HCT116 (cell line): ENCODE measurements at regions not wholly inside any gene's neighbourhood (a gene's known extent, or its start where the extent isn't known, plus 50 kb on each side); places are given as distances from the start of the nearest gene placed in this dataset.

Experiments
- ATAC-seq: fragments of 200-7000 bp; cut with Tn5 transposase; 2 replicates; pipeline ENCODE4 v1.9.1; 2020; ENCODE audit warnings: mild to moderate bottlenecking, moderate library complexity
- BruUV-seq: library from RNA; stranded (reverse); fragments of 400-500 nt; replicated peaks from 2 replicates; lab custom pipeline; 2021; lab: Mats Ljungman, UMichigan
- CTCF ChIA-PET: fragments of 300-600 bp; sonication (Branson Sonifier 250); formaldehyde crosslinking; loops from one replicate; lab custom pipeline; 2021; ENCODE audit warnings: antibody characterized with exemption; lab: Charles Lee
- POLR2A ChIA-PET: fragments of 300-600, 350-600 bp; sonication (Branson Sonifier 250); formaldehyde crosslinking; loops from one replicate; lab custom pipeline; 2021; ENCODE audit warnings: antibody characterized with exemption; lab: Charles Lee
- RAD21 ChIA-PET, 2 experiments: fragments of 300-600 bp; sonication (Branson Sonifier 250); formaldehyde crosslinking; loops; one replicate each; lab custom pipeline; 2023; ENCODE audit warnings: low total read pairs in 2 of 2; ENCODE audit not compliant: uncharacterized antibody in 2 of 2, unreplicated experiment in 2 of 2, low non-redundant PET in 1 of 2; lab: Charles Lee
- DNase-seq: peaks from one replicate; pipeline ENCODE4 v3.0.0-alpha.2; 2010; ENCODE audit warnings: low read depth, low spot score
- H2AFZ ChIP-seq: fragments of 200-600 bp; shearing (Covaris generic), sonication (generic); 2 replicates; pipeline ENCODE4 v1.6.1; 2017; ENCODE audit warnings: low read depth, mixed run types, mixed read lengths, antibody characterized with exemption, low read length; ENCODE audit not compliant: poor library complexity, severe bottlenecking
- H3K27ac ChIP-seq: 2 replicates; pipeline ENCODE4 v1.5.1; 2012; ENCODE audit warnings: low read depth, low read length
- H3K27me3 ChIP-seq: fragments of 200-600 bp; sonication (generic); 2 replicates; pipeline ENCODE4 v1.6.1; 2016; ENCODE audit warnings: mixed run types, low read length, mixed read lengths; ENCODE audit not compliant: insufficient read depth
- H3K36me3 ChIP-seq, 2 experiments: fragments of 200-500 bp in 1 of 2; fragments of 200-600 bp in 1 of 2; sonication (Bioruptor generic) in 1 of 2; sonication (generic) in 1 of 2; 2 replicates each; pipeline versions ENCODE4 v1.5.1 to v1.6.1; 2014 to 2016; ENCODE audit warnings: low read length in 2 of 2, inconsistent platforms in 1 of 2, mixed read lengths in 1 of 2, mixed run types in 1 of 2; ENCODE audit not compliant: insufficient read depth in 2 of 2, control insufficient read depth in 1 of 2
- H3K4me1 ChIP-seq, 2 experiments: fragments of 200-600 bp in 1 of 2; sonication (generic) in 1 of 2; 2 replicates each; pipeline versions ENCODE4 v1.5.1 to v1.6.1; 2012 to 2017; ENCODE audit warnings: low read length in 2 of 2, inconsistent platforms in 1 of 2, mild to moderate bottlenecking in 1 of 2, mixed read lengths in 1 of 2, mixed run types in 1 of 2, moderate library complexity in 1 of 2; ENCODE audit not compliant: insufficient read depth in 2 of 2, control insufficient read depth in 1 of 2
- H3K4me2 ChIP-seq: fragments of 200-600 bp; sonication (generic); 2 replicates; pipeline ENCODE4 v1.6.1; 2017; ENCODE audit warnings: mixed run types, low read length, mixed read lengths
- H3K4me3 ChIP-seq, 2 experiments: fragments of 200-600 bp in 1 of 2; sonication (generic) in 1 of 2; replicated peaks in 1 of 2; 2 replicates each; pipeline ENCODE4 v1.5.1; 2011 to 2016; ENCODE audit warnings: low read length in 2 of 2, control low read depth in 1 of 2, low read depth in 1 of 2, mild to moderate bottlenecking in 1 of 2, mixed read lengths in 1 of 2, mixed run types in 1 of 2
- H3K79me2 ChIP-seq: fragments of 200-600 bp; sonication (generic); 2 replicates; pipeline ENCODE4 v1.6.1; 2017; ENCODE audit warnings: mild to moderate bottlenecking, mixed run types, low read length, moderate library complexity, mixed read lengths; ENCODE audit not compliant: insufficient read depth
- H3K9ac ChIP-seq: fragments of 200-600 bp; sonication (generic); 2 replicates; pipeline ENCODE4 v1.6.1; 2016; ENCODE audit warnings: low read length, mixed read lengths
- H3K9me2 ChIP-seq: fragments of 200-600 bp; sonication (generic), shearing (Covaris generic); 2 replicates; pipeline ENCODE4 v1.6.1; 2017; ENCODE audit warnings: mixed run types, mild to moderate bottlenecking, moderate library complexity; ENCODE audit not compliant: insufficient read depth
- H3K9me3 ChIP-seq, 2 experiments: fragments of 200-500 bp in 1 of 2; fragments of 200-600 bp in 1 of 2; sonication (Bioruptor generic) in 1 of 2; sonication (generic) in 1 of 2; 2 replicates each; pipeline ENCODE4 v1.6.1; 2014 to 2017; ENCODE audit warnings: low read length in 2 of 2, mixed read lengths in 2 of 2, inconsistent platforms in 1 of 2, low read depth in 1 of 2, mild to moderate bottlenecking in 1 of 2, mixed run types in 1 of 2, moderate library complexity in 1 of 2; ENCODE audit not compliant: control insufficient read depth in 1 of 2, insufficient read depth in 1 of 2
- H4K20me1 ChIP-seq: fragments of 200-600 bp; sonication (generic), shearing (Covaris generic); 2 replicates; pipeline ENCODE4 v1.6.1; 2017; ENCODE audit warnings: mixed run types, mild to moderate bottlenecking, moderate library complexity; ENCODE audit not compliant: insufficient read depth
- CEBPB ChIP-seq: IDR thresholded peaks from 2 replicates; pipeline ENCODE4 v1.6.1; 2012; ENCODE audit warnings: low read depth
- EGR1 ChIP-seq: IDR thresholded peaks from 2 replicates; pipeline ENCODE4 v1.6.1; 2012; ENCODE audit warnings: low read depth
- EZH2 ChIP-seq: fragments of 200-600 bp; sonication (generic); IDR thresholded peaks from 2 replicates; pipeline ENCODE4 v1.6.1; 2017; ENCODE audit warnings: antibody characterized with exemption, mixed run types
- EZH2phosphoT487 ChIP-seq: fragments of 200-600 bp; IDR thresholded peaks from 2 replicates; pipeline ENCODE4 v1.6.1; 2018; ENCODE audit warnings: antibody characterized with exemption, borderline replicate concordance
- FOSL1 ChIP-seq: IDR thresholded peaks from 2 replicates; pipeline ENCODE4 v1.6.1; 2012; ENCODE audit warnings: low read depth
- POLR2A ChIP-seq: IDR thresholded peaks from 2 replicates; pipeline ENCODE4 v1.7.0; 2011; ENCODE audit warnings: borderline replicate concordance; ENCODE audit not compliant: insufficient read depth, insufficient read length; ENCODE audit errors: extremely low read depth
- TCF7L2 ChIP-seq: IDR thresholded peaks from 2 replicates; pipeline ENCODE4 v1.7.0; 2011; ENCODE audit warnings: borderline replicate concordance, inconsistent platforms; ENCODE audit not compliant: insufficient read depth, insufficient read length; ENCODE audit errors: extremely low read depth
- YY1 ChIP-seq: IDR thresholded peaks from 2 replicates; pipeline ENCODE4 v1.6.1; 2011; ENCODE audit warnings: low read length, low read depth, moderate library complexity, mild to moderate bottlenecking; ENCODE audit not compliant: insufficient replicate concordance; ENCODE audit errors: extremely low read depth
- ZFX ChIP-seq: fragments of 450-650 bp; IDR thresholded peaks from 2 replicates; pipeline ENCODE4 v1.6.1; 2017
- intact Hi-C: fragments of 100-400 bp; cut with micrococcal nuclease; formaldehyde crosslinking; loops from 2 replicates; pipeline ENCODE4 v1.10.0; 2022
- TF ChIP-seq, protein P1 (sequence below), 3 experiments: fragments of 200-600 bp in 1 of 3; sonication (generic) in 1 of 3; IDR thresholded peaks in 2 of 3; conservative IDR thresholded peaks in 1 of 3; 2 replicates each; pipeline ENCODE4 v1.5.1; 2012 to 2017; ENCODE audit warnings: low read depth in 2 of 3, low read length in 2 of 3, antibody characterized with exemption in 1 of 3, borderline replicate concordance in 1 of 3, control low read depth in 1 of 3, mild to moderate bottlenecking in 1 of 3, mixed read lengths in 1 of 3, mixed run types in 1 of 3, moderate library complexity in 1 of 3; ENCODE audit not compliant: insufficient read depth in 1 of 3
- TF ChIP-seq, protein P2 (sequence below): IDR thresholded peaks from 2 replicates; pipeline ENCODE4 v1.6.1; 2012
- TF ChIP-seq, protein P3 (sequence below): IDR thresholded peaks from 2 replicates; pipeline ENCODE4 v1.6.1; 2012; ENCODE audit warnings: low read depth
- TF ChIP-seq, protein P4 (sequence below): IDR thresholded peaks from 2 replicates; pipeline ENCODE4 v1.6.1; 2012

DNA sequence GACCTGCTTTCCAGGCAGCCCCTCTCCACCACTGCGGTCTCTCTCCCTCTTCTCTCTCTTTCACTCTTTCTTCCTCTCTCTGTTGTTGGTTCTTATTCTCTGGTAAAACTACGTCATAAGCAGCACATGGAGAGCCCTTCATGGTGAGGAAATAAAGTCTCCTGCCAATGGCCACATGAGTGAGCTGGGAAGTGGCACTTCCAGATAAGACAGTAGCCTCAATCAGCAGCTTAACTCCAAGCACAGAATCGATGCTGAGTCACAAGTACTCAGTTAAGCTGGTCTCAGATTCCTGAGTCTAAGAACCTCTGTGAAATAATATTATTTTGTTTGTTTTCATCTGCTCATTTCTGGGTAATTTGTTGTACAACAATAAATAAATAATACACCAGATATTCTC is 500.1 kb downstream of the GABRG2 start:
- Histone ChIP-seq H4K20me1 (no peaks in the 10 kb centered on the region), H3K27ac (no peak overlapping the region), H3K79me2 (no peaks in the 10 kb centered on the region), H3K27me3 (no peaks in the 10 kb centered on the region), H3K36me3 (no peaks in the 10 kb centered on the region), H3K9me3 (peaks cover 8 to 14% of the 10 kb centered on the region in 2 experiments; a peak in 2 of 4 replicates), H3K4me1 (no peaks in the 10 kb centered on the region), H3K4me2 (no peak overlapping the region), H3K9ac (no peak overlapping the region), H2AFZ (no peak overlapping the region), H3K4me3 (no peak overlapping the region), H3K9me2 (no peaks in the 10 kb centered on the region)
- CTCF ChIA-PET = no interaction called here
- TF ChIP-seq POLR2A (no peak), ZFX (no peak), EZH2 (no peak), FOSL1 (no peak)
- intact Hi-C loops = no loop called here
- BruUV-seq = no TSS peak
- no peak for ATAC-seq
- RAD21 ChIA-PET = no interaction called here
- no peak for DNase-seq
- POLR2A ChIA-PET = no interaction called here

DNA sequence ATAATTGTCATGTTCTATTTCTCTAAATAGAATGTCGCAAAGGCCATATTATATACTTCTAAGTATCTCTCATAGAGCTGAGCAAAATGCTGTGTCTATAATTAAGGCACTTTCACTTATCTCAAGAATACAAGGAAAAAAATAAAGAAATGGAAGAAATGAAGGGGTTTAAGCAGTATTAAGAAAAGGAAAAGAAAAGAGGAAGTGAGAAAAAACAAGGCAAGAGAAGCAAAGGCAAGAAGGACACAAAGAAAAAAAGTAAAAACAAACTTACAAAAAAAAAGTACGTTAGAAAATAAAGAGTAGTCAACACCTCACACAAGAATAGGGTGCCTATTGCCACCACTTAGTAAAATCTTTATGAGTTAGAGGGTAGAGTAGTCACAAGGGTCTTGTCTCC is 506.2 kb downstream of the GABRG2 start:
- Histone ChIP-seq H3K36me3 (no peaks in the 10 kb centered on the region), H3K79me2 (no peaks in the 10 kb centered on the region), H3K9ac (no peak overlapping the region), H4K20me1 (no peaks in the 10 kb centered on the region), H3K4me1 (no peaks in the 10 kb centered on the region), H2AFZ (no peak overlapping the region), H3K4me3 (no peak overlapping the region), H3K4me2 (no peak overlapping the region), H3K27me3 (no peaks in the 10 kb centered on the region), H3K9me2 (no peaks in the 10 kb centered on the region), H3K9me3 (peaks cover 7 to 10% of the 10 kb centered on the region in 2 experiments; a peak in 2 of 4 replicates), H3K27ac (no peak overlapping the region)
- TF ChIP-seq EZH2phosphoT487 (no peak), EGR1 (no peak), CEBPB (no peak), TCF7L2 (no peak), YY1 (no peak), EZH2 (no peak)
- TF ChIP-seq, protein P1, sequence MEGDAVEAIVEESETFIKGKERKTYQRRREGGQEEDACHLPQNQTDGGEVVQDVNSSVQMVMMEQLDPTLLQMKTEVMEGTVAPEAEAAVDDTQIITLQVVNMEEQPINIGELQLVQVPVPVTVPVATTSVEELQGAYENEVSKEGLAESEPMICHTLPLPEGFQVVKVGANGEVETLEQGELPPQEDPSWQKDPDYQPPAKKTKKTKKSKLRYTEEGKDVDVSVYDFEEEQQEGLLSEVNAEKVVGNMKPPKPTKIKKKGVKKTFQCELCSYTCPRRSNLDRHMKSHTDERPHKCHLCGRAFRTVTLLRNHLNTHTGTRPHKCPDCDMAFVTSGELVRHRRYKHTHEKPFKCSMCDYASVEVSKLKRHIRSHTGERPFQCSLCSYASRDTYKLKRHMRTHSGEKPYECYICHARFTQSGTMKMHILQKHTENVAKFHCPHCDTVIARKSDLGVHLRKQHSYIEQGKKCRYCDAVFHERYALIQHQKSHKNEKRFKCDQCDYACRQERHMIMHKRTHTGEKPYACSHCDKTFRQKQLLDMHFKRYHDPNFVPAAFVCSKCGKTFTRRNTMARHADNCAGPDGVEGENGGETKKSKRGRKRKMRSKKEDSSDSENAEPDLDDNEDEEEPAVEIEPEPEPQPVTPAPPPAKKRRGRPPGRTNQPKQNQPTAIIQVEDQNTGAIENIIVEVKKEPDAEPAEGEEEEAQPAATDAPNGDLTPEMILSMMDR (IDR thresholded peaks at IDR 0.05 in 2 of 3, conservative IDR thresholded peaks at IDR 0.05 in 1 of 3; ENCODE audit: borderline replicate concordance in 1 of 3, insufficient read depth in 1 of 3, low read depth in 2 of 3, low read length in 2 of 3) = no peak
- TF ChIP-seq, protein P2, sequence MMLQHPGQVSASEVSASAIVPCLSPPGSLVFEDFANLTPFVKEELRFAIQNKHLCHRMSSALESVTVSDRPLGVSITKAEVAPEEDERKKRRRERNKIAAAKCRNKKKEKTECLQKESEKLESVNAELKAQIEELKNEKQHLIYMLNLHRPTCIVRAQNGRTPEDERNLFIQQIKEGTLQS = no peak
- TF ChIP-seq, protein P3, sequence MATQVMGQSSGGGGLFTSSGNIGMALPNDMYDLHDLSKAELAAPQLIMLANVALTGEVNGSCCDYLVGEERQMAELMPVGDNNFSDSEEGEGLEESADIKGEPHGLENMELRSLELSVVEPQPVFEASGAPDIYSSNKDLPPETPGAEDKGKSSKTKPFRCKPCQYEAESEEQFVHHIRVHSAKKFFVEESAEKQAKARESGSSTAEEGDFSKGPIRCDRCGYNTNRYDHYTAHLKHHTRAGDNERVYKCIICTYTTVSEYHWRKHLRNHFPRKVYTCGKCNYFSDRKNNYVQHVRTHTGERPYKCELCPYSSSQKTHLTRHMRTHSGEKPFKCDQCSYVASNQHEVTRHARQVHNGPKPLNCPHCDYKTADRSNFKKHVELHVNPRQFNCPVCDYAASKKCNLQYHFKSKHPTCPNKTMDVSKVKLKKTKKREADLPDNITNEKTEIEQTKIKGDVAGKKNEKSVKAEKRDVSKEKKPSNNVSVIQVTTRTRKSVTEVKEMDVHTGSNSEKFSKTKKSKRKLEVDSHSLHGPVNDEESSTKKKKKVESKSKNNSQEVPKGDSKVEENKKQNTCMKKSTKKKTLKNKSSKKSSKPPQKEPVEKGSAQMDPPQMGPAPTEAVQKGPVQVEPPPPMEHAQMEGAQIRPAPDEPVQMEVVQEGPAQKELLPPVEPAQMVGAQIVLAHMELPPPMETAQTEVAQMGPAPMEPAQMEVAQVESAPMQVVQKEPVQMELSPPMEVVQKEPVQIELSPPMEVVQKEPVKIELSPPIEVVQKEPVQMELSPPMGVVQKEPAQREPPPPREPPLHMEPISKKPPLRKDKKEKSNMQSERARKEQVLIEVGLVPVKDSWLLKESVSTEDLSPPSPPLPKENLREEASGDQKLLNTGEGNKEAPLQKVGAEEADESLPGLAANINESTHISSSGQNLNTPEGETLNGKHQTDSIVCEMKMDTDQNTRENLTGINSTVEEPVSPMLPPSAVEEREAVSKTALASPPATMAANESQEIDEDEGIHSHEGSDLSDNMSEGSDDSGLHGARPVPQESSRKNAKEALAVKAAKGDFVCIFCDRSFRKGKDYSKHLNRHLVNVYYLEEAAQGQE = no peak
- TF ChIP-seq, protein P4, sequence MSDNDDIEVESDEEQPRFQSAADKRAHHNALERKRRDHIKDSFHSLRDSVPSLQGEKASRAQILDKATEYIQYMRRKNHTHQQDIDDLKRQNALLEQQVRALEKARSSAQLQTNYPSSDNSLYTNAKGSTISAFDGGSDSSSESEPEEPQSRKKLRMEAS = no peak
- BruUV-seq = no TSS peak
- CTCF ChIA-PET = no interaction called here
- RAD21 ChIA-PET = no interaction called here
- POLR2A ChIA-PET = no interaction called here
- no peak for ATAC-seq
- DNase-seq = no peak
- intact Hi-C loops = no loop called here
